H9 (cell line): ENCODE measurements at regions not wholly inside any gene's neighbourhood (a gene's known extent, or its start where the extent isn't known, plus 50 kb on each side); places are given as distances from the start of the nearest gene placed in this dataset.

Experiments
- DNase-seq: peaks from one replicate; pipeline ENCODE4 v3.0.0-alpha.2; 2017
- H2AFZ ChIP-seq: one replicate; pipeline ENCODE4 v1.6.1; 2013; ENCODE audit warnings: mild to moderate bottlenecking, low read length, control low read depth, moderate library complexity
- H2AK5ac ChIP-seq: 2 replicates; pipeline ENCODE4 v1.6.1; 2013; ENCODE audit warnings: low read length, control low read depth, mixed read lengths; ENCODE audit not compliant: insufficient read length
- H2BK120ac ChIP-seq: one replicate; pipeline ENCODE4 v1.6.1; 2013; ENCODE audit warnings: low read depth, mild to moderate bottlenecking, low read length, control low read depth, inconsistent platforms; ENCODE audit not compliant: poor library complexity, severe bottlenecking
- H2BK12ac ChIP-seq: 2 replicates; pipeline ENCODE4 v1.6.1; 2013; ENCODE audit warnings: low read length, control low read depth, mixed read lengths, low read depth; ENCODE audit not compliant: insufficient read length
- H2BK15ac ChIP-seq: 2 replicates; pipeline ENCODE4 v1.6.1; 2013; ENCODE audit warnings: low read depth, low read length, control low read depth
- H2BK20ac ChIP-seq: one replicate; pipeline ENCODE4 v1.6.1; 2013; ENCODE audit warnings: low read depth, mild to moderate bottlenecking, low read length, control low read depth, inconsistent platforms; ENCODE audit not compliant: poor library complexity, severe bottlenecking
- H2BK5ac ChIP-seq: 2 replicates; pipeline ENCODE4 v1.6.1; 2013; ENCODE audit warnings: low read length, control low read depth, mixed read lengths; ENCODE audit not compliant: insufficient read length
- H3K14ac ChIP-seq: 2 replicates; pipeline ENCODE4 v1.6.1; 2013; ENCODE audit warnings: low read length, control low read depth; ENCODE audit not compliant: insufficient read depth
- H3K18ac ChIP-seq: 2 replicates; pipeline ENCODE4 v1.6.1; 2013; ENCODE audit warnings: low read depth, mild to moderate bottlenecking, mixed read lengths, low read length, control low read depth; ENCODE audit not compliant: insufficient read length
- H3K23ac ChIP-seq: 2 replicates; pipeline ENCODE4 v1.6.1; 2013; ENCODE audit warnings: low read length, control low read depth, mixed read lengths, low read depth; ENCODE audit not compliant: insufficient read length
- H3K23me2 ChIP-seq: 2 replicates; pipeline ENCODE4 v1.6.1; 2013; ENCODE audit warnings: low read depth, mild to moderate bottlenecking, mixed read lengths, low read length, control low read depth; ENCODE audit not compliant: insufficient read length, poor library complexity, severe bottlenecking
- H3K27ac ChIP-seq: 2 replicates; pipeline ENCODE4 v1.5.1; 2013; ENCODE audit warnings: low read length, control low read depth, mixed read lengths, low read depth; ENCODE audit not compliant: insufficient read length
- H3K27me3 ChIP-seq: 2 replicates; pipeline ENCODE4 v1.6.1; 2013; ENCODE audit warnings: low read length, control low read depth, inconsistent platforms; ENCODE audit not compliant: insufficient read depth
- H3K4ac ChIP-seq: 2 replicates; pipeline ENCODE4 v1.6.1; 2013; ENCODE audit warnings: low read depth, mild to moderate bottlenecking, control low read depth, inconsistent platforms, low read length, moderate library complexity
- H3K4me1 ChIP-seq: 2 replicates; pipeline ENCODE4 v1.6.1; 2013; ENCODE audit warnings: low read length, control low read depth, inconsistent platforms; ENCODE audit not compliant: insufficient read depth
- H3K4me2 ChIP-seq: 2 replicates; pipeline ENCODE4 v1.6.1; 2013; ENCODE audit warnings: low read length, control low read depth, mixed read lengths; ENCODE audit not compliant: insufficient read length, insufficient read depth
- H3K56ac ChIP-seq: 2 replicates; pipeline ENCODE4 v1.6.1; 2013; ENCODE audit warnings: low read depth, mild to moderate bottlenecking, mixed read lengths, low read length, control low read depth; ENCODE audit not compliant: insufficient read length
- H3K79me1 ChIP-seq: 2 replicates; pipeline ENCODE4 v1.6.1; 2013; ENCODE audit warnings: low read depth, mild to moderate bottlenecking, moderate library complexity, low read length, control low read depth, inconsistent platforms; ENCODE audit not compliant: insufficient read depth, poor library complexity, severe bottlenecking
- H3K79me2 ChIP-seq: 2 replicates; pipeline ENCODE4 v1.6.1; 2013; ENCODE audit warnings: low read length, control low read depth, inconsistent platforms; ENCODE audit not compliant: insufficient read depth
- H3K9ac ChIP-seq: 2 replicates; pipeline ENCODE4 v1.6.1; 2013; ENCODE audit warnings: low read length, control low read depth, mixed read lengths; ENCODE audit not compliant: insufficient read length; ENCODE audit errors: extremely low read depth
- H3K9me3 ChIP-seq: one replicate; pipeline ENCODE4 v1.6.1; 2013; ENCODE audit warnings: low read depth, low read length, inconsistent platforms; ENCODE audit not compliant: control insufficient read depth
- H3T11ph ChIP-seq: one replicate; pipeline ENCODE4 v1.6.1; 2013; ENCODE audit warnings: mild to moderate bottlenecking, low read length, control low read depth, inconsistent platforms
- H4K20me1 ChIP-seq: one replicate; pipeline ENCODE4 v1.6.1; 2013; ENCODE audit not compliant: control insufficient read depth, insufficient read length, insufficient read depth
- H4K5ac ChIP-seq: 2 replicates; pipeline ENCODE4 v1.6.1; 2013; ENCODE audit warnings: low read depth, mild to moderate bottlenecking, mixed read lengths, low read length, control low read depth; ENCODE audit not compliant: insufficient read length
- H4K8ac ChIP-seq: replicated peaks from 2 replicates; pipeline ENCODE4 v1.6.1; 2013; ENCODE audit warnings: low read length, control low read depth, mixed read lengths, low read depth; ENCODE audit not compliant: insufficient read length
- H4K91ac ChIP-seq: 2 replicates; pipeline ENCODE4 v1.6.1; 2013; ENCODE audit warnings: low read depth, mild to moderate bottlenecking, moderate library complexity, mixed read lengths, low read length, control low read depth; ENCODE audit not compliant: insufficient read length
- H3K27ac Mint-ChIP-seq, 3 experiments: 2 replicates in 2 of 3; 3 replicates in 1 of 3; pipeline ENCODE4 v1.8.0; 2020 to 2021; ENCODE audit warnings: mixed read lengths in 3 of 3, mild to moderate bottlenecking in 1 of 3, moderate library complexity in 1 of 3
- H3K27me3 Mint-ChIP-seq: 2 replicates; pipeline ENCODE4 v1.8.0; 2021; ENCODE audit warnings: low read depth, mild to moderate bottlenecking, moderate library complexity, mixed read lengths
- H3K36me3 Mint-ChIP-seq, 3 experiments: 2 replicates in 2 of 3; 3 replicates in 1 of 3; pipeline ENCODE4 v1.8.0; 2020 to 2021; ENCODE audit warnings: low read depth in 3 of 3, mixed read lengths in 3 of 3; ENCODE audit not compliant: insufficient read depth in 1 of 3
- H3K4me1 Mint-ChIP-seq, 2 experiments: 2 replicates each; pipeline ENCODE4 v1.8.0; 2020; ENCODE audit warnings: mixed read lengths in 2 of 2
- H3K4me3 Mint-ChIP-seq, 2 experiments: 2 replicates in 1 of 2; 3 replicates in 1 of 2; pipeline ENCODE4 v1.8.0; 2020 to 2021; ENCODE audit warnings: mild to moderate bottlenecking in 2 of 2, mixed read lengths in 2 of 2, moderate library complexity in 1 of 2
- H3K9me3 Mint-ChIP-seq, 2 experiments: 2 replicates in 1 of 2; 3 replicates in 1 of 2; pipeline ENCODE4 v1.8.0; 2020; ENCODE audit warnings: mild to moderate bottlenecking in 2 of 2, mixed read lengths in 2 of 2, moderate library complexity in 1 of 2
- CTCF ChIP-seq: fragments of 200-600 bp; sonication (generic); conservative IDR thresholded peaks from 3 replicates; pipeline ENCODE4 v1.8.0; 2021; ENCODE audit warnings: antibody characterized with exemption, mild to moderate bottlenecking
- WGBS: extraction: QIAGEN DNeasy Blood & Tissue Kit; methylation state at CpG from one replicate; pipeline ENCODE4 v1.1.7; 2013; ENCODE audit warnings: missing lambda C conversion rate, low lambda C conversion rate, mixed read lengths; ENCODE audit not compliant: insufficient read length; ENCODE audit errors: extremely low coverage; 5-methylcytosine and 5-hydroxymethylcytosine counted together

- no peak overlapping the region for H2AK5ac ChIP-seq
- peaks cover 3 to 7% of the 10 kb centered on the region in 2 experiments; a peak in 1 of 4 replicates for H3K4me1 Mint-ChIP-seq
- no peaks in the 10 kb centered on the region for H3K36me3 Mint-ChIP-seq
- no peaks in the 10 kb centered on the region for H3K27me3 ChIP-seq
- no peak overlapping the region for H3K56ac ChIP-seq
- no peak for DNase-seq
- no peaks in the 10 kb centered on the region for H3K27me3 Mint-ChIP-seq
- no peak overlapping the region for H3K18ac ChIP-seq
- no peaks in the 10 kb centered on the region for H3K23me2 ChIP-seq
- WGBS: no CpG with 5 or more reads among the region's 3 CpGs
- no peak overlapping the region for H4K8ac ChIP-seq
- no peaks in the 10 kb centered on the region for H3K9me3 Mint-ChIP-seq
- no peaks in the 10 kb centered on the region for H3K4me1 ChIP-seq
- H2AFZ ChIP-seq: no peak overlapping the region
- no peak overlapping the region for H2BK120ac ChIP-seq
- H3K27ac Mint-ChIP-seq: no peak overlapping the region
- no peak overlapping the region for H3K4me3 Mint-ChIP-seq
- no peak overlapping the region for H3K9ac ChIP-seq
- no peak overlapping the region for H2BK12ac ChIP-seq
- H3K14ac ChIP-seq: no peak overlapping the region
- H2BK5ac ChIP-seq: no peak overlapping the region
- no peak overlapping the region for H4K91ac ChIP-seq
- no peaks in the 10 kb centered on the region for H3K79me2 ChIP-seq
- H3K4ac ChIP-seq: no peak overlapping the region
- H4K5ac ChIP-seq: no peak overlapping the region
- no peaks in the 10 kb centered on the region for H3K9me3 ChIP-seq
- H3T11ph ChIP-seq: no peak overlapping the region
- H3K27ac ChIP-seq: no peak overlapping the region
- no peak overlapping the region for H3K4me2 ChIP-seq
- no peak overlapping the region for H3K23ac ChIP-seq
- no peak overlapping the region for H2BK15ac ChIP-seq
- H2BK20ac ChIP-seq: no peak overlapping the region
- H3K79me1 ChIP-seq: no peaks in the 10 kb centered on the region
- no peaks in the 10 kb centered on the region for H4K20me1 ChIP-seq
- TF ChIP-seq CTCF: no peak
Measured at GRCh38 chr3:106333911-106334618, 465.3 kb upstream of the CBLB start.
